ENCODE measurements at regions not wholly inside any gene's neighbourhood (a gene's known extent, or its start where the extent isn't known, plus 50 kb on each side); places are given as distances from the start of the nearest gene placed in this dataset.

- no peak for TF ChIP-seq POLR2AphosphoS5 (IDR thresholded peaks at IDR 0.05; ENCODE audit: low read depth, low read length)
- no peak for TF ChIP-seq TAF1 (IDR thresholded peaks at IDR 0.05; ENCODE audit: borderline replicate concordance, insufficient read depth, low read length)
- no peak for TF ChIP-seq FOXP2 (optimal IDR thresholded peaks at IDR 0.05; ENCODE audit: borderline replicate concordance, extremely low read depth, extremely low read length, insufficient read depth)
- TF ChIP-seq REST (IDR thresholded peaks at IDR 0.05; ENCODE audit: insufficient read depth in 1 of 2, low read depth in 2 of 2, low read length in 2 of 2) = no peak
- TF ChIP-seq SIN3A (IDR thresholded peaks at IDR 0.05; ENCODE audit: borderline replicate concordance, insufficient read depth, low read length) = no peak
These were observed 62.1 kb upstream of the SESN3 start for GRCh38 chr11:95293116-95293515.

GRCh38 chr11:95291946-95292345 lies 60.9 kb upstream of the SESN3 start:
- TF ChIP-seq TAF1 (IDR thresholded peaks at IDR 0.05; ENCODE audit: borderline replicate concordance, insufficient read depth, low read length) (no peak), FOXP2 (optimal IDR thresholded peaks at IDR 0.05; ENCODE audit: borderline replicate concordance, extremely low read depth, extremely low read length, insufficient read depth) (no peak), REST (IDR thresholded peaks at IDR 0.05; ENCODE audit: insufficient read depth in 1 of 2, low read depth in 2 of 2, low read length in 2 of 2) (no peak), SIN3A (IDR thresholded peaks at IDR 0.05; ENCODE audit: borderline replicate concordance, insufficient read depth, low read length) (no peak), POLR2AphosphoS5 (IDR thresholded peaks at IDR 0.05; ENCODE audit: low read depth, low read length) (no peak)

- no peak for TF ChIP-seq FOXP2 (optimal IDR thresholded peaks at IDR 0.05; ENCODE audit: borderline replicate concordance, extremely low read depth, extremely low read length, insufficient read depth)
- TF ChIP-seq POLR2AphosphoS5 (IDR thresholded peaks at IDR 0.05; ENCODE audit: low read depth, low read length) = no peak
- TF ChIP-seq TAF1 (IDR thresholded peaks at IDR 0.05; ENCODE audit: borderline replicate concordance, insufficient read depth, low read length) = no peak
- TF ChIP-seq REST (IDR thresholded peaks at IDR 0.05; ENCODE audit: insufficient read depth in 1 of 2, low read depth in 2 of 2, low read length in 2 of 2) = no peak
- TF ChIP-seq SIN3A (IDR thresholded peaks at IDR 0.05; ENCODE audit: borderline replicate concordance, insufficient read depth, low read length) = no peak
These were observed 58.5 kb upstream of the SESN3 start for GRCh38 chr11:95289378-95290101.

- TF ChIP-seq TAF1 (IDR thresholded peaks at IDR 0.05; ENCODE audit: borderline replicate concordance, insufficient read depth, low read length) = no peak
- TF ChIP-seq SIN3A (IDR thresholded peaks at IDR 0.05; ENCODE audit: borderline replicate concordance, insufficient read depth, low read length) = no peak
- no peak for TF ChIP-seq POLR2AphosphoS5 (IDR thresholded peaks at IDR 0.05; ENCODE audit: low read depth, low read length)
- TF ChIP-seq FOXP2 (optimal IDR thresholded peaks at IDR 0.05; ENCODE audit: borderline replicate concordance, extremely low read depth, extremely low read length, insufficient read depth) = no peak
- TF ChIP-seq REST (IDR thresholded peaks at IDR 0.05; ENCODE audit: insufficient read depth in 1 of 2, low read depth in 2 of 2, low read length in 2 of 2) = no peak
These were observed 53.4 kb upstream of the SESN3 start for GRCh38 chr11:95284057-95285052.
